ENCODE measurements at regions not wholly inside any gene's neighbourhood (a gene's known extent, or its start where the extent isn't known, plus 50 kb on each side); places are given as distances from the start of the nearest gene placed in this dataset.
A peak's percentile ranks its signal among the peaks of the same experiment; 100 is the strongest.
"Not testable (repeated sequence)": the region's sequence is repeated elsewhere in the genome, so short reads cannot be mapped to it uniquely, and the experiment has no call there.

DNA sequence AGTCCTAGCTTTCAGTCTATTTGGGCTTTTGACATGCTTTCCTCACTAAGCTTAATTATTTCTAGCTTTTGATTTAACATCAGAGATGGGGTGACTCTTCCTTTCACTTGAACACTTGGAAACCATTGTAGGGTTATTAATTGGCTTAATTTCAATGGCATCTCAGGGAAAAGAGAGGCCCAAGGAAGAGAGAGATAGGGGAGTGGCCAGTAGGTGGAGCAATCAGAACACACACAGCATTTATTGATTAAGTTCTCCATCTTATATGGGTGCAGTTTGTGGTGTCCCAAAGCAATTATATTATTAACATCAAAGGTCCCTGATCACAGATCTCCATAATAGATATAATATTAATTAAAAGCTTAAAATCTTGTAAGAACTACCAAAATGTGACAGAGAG lies 1466.1 kb upstream of the SEL1L start:
- TF ChIP-seq EP300 (IDR thresholded peaks at IDR 0.05) = no peak
- no peak for TF ChIP-seq POLR2A (IDR thresholded peaks at IDR 0.05)
- TF ChIP-seq, protein P1, sequence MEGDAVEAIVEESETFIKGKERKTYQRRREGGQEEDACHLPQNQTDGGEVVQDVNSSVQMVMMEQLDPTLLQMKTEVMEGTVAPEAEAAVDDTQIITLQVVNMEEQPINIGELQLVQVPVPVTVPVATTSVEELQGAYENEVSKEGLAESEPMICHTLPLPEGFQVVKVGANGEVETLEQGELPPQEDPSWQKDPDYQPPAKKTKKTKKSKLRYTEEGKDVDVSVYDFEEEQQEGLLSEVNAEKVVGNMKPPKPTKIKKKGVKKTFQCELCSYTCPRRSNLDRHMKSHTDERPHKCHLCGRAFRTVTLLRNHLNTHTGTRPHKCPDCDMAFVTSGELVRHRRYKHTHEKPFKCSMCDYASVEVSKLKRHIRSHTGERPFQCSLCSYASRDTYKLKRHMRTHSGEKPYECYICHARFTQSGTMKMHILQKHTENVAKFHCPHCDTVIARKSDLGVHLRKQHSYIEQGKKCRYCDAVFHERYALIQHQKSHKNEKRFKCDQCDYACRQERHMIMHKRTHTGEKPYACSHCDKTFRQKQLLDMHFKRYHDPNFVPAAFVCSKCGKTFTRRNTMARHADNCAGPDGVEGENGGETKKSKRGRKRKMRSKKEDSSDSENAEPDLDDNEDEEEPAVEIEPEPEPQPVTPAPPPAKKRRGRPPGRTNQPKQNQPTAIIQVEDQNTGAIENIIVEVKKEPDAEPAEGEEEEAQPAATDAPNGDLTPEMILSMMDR (IDR thresholded peaks at IDR 0.05) = no peak
- no peak for TF ChIP-seq POLR2AphosphoS5 (IDR thresholded peaks at IDR 0.05)
- no peaks in the 10 kb centered on the region for H3K36me3 ChIP-seq
- no peaks in the 10 kb centered on the region for H3K4me1 ChIP-seq
- ATAC-seq (ENCODE audit: low FRiP score in 2 of 2) (no peak), DNase-seq (no peak)
- H3K27ac ChIP-seq = no peak overlapping the region
- no peaks in the 10 kb centered on the region for H3K27me3 ChIP-seq
- no peaks in the 10 kb centered on the region for H3K9me3 ChIP-seq
- no peak overlapping the region for H3K4me3 ChIP-seq

DNA sequence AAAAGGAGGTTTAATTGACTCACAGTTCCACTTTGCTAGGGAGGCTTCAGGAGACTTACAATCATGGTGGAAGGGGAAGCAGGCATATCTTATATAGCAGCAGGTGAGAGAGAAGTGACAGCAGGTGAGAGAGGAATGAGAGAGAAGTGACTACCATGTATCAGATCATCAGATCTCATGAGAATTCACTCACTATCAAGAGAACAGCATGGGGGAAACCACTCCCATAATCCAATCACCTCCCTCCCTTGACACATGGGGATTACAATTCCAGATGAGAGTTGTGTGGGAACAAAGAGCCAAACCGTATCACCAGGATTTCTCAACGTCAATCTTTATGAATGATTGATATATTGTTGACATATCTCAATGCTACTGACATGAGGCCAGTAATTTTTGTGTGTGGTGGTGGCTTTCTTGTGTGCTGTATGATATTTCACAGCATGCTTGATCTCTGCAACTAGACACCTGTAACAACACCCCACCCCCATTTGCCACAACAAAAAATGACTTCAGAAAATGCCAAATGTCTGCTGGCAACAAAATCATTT lies 1470.9 kb upstream of the SEL1L start:
- Histone ChIP-seq H3K27ac (no peak overlapping the region), H3K4me1 (peaks cover 0 to 4% (median 0%) of the 10 kb centered on the region in 4 donors), H3K9me3 (no peaks in the 10 kb centered on the region), H3K36me3 (no peaks in the 10 kb centered on the region), H3K4me3 (no peak overlapping the region), H3K27me3 (no peaks in the 10 kb centered on the region)
- ATAC-seq (ENCODE audit: low FRiP score in 2 of 2) (no peak), DNase-seq (no peak)
- TF ChIP-seq, protein P1 (IDR thresholded peaks at IDR 0.05) = no peak
- TF ChIP-seq POLR2AphosphoS5 (IDR thresholded peaks at IDR 0.05) (no peak), EP300 (IDR thresholded peaks at IDR 0.05) (no peak), POLR2A (IDR thresholded peaks at IDR 0.05) (no peak)
- WGBS, 2 donors = 48 to 61% methylated on average over 2 of the region's 2 CpGs

DNA sequence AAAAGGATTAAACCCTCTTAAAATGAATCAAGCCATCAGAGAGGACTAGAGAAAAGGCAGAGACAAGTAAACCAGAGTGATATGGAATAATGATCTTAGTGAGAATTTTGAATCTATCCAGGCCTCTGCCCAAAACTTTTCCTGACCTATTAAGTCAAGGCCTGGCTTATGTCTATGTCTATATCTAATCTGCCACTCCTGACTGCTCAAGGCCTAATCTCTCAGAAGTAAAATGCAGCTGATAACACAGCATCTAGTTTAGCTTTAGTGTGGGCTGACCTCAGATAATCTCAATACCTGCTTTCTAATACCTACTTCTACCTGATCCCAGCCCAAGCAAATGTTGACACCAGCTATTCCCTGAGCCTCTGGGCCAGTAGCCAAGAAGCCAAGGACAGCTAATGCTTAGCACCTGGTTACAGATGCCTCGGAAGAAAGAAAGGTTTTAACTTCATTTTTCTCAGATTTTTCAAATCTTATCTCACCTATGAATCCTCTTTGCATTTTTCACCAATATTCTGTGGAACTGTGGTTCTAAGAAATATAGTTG lies 1472.5 kb upstream of the SEL1L start:
- H3K36me3 ChIP-seq = no peaks in the 10 kb centered on the region
- no peak overlapping the region for H3K27ac ChIP-seq
- ATAC-seq (ENCODE audit: low FRiP score in 2 of 2) (no peak), DNase-seq (peak in 1 of 2 donors; percentile 57)
- H3K4me3 ChIP-seq = no peak overlapping the region
- H3K27me3 ChIP-seq = no peaks in the 10 kb centered on the region
- no peak for TF ChIP-seq POLR2A (IDR thresholded peaks at IDR 0.05)
- TF ChIP-seq EP300 (IDR thresholded peaks at IDR 0.05) = no peak
- TF ChIP-seq, protein P1 (IDR thresholded peaks at IDR 0.05) = no peak
- no peak for TF ChIP-seq POLR2AphosphoS5 (IDR thresholded peaks at IDR 0.05)
- 32 to 39% methylated on average over 1 of the region's 1 CpG for WGBS, 2 donors
- no peaks in the 10 kb centered on the region for H3K9me3 ChIP-seq
- H3K4me1 ChIP-seq = peaks cover 0 to 4% (median 0%) of the 10 kb centered on the region in 4 donors

DNA sequence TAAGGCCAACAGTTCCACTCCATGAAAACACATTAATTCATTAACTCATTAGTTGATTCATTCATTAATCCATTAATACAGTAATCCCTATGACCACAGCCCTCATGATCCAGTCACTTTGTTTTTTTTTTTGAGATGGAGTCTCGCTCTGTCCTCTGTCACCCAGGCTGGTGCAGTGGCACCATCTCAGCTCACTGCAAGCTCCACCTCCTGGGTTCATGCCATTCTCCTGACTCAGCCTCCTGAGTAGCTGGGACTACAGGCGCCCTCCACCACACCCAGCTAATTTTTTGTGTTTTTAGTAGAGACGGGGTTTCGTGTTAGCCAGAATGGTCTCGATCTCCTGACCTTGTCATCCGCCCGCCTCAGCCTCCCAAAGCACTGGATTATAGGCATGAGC lies 1473.4 kb upstream of the SEL1L start:
- DNase-seq; H3K36me3 ChIP-seq; ATAC-seq (ENCODE audit: low FRiP score in 2 of 2); H3K27ac ChIP-seq; H3K27me3 ChIP-seq; H3K9me3 ChIP-seq; H3K4me1 ChIP-seq; H3K4me3 ChIP-seq: not testable (repeated sequence)
- 91 to 94% methylated on average over 7 of the region's 7 CpGs for WGBS, 2 donors

DNA sequence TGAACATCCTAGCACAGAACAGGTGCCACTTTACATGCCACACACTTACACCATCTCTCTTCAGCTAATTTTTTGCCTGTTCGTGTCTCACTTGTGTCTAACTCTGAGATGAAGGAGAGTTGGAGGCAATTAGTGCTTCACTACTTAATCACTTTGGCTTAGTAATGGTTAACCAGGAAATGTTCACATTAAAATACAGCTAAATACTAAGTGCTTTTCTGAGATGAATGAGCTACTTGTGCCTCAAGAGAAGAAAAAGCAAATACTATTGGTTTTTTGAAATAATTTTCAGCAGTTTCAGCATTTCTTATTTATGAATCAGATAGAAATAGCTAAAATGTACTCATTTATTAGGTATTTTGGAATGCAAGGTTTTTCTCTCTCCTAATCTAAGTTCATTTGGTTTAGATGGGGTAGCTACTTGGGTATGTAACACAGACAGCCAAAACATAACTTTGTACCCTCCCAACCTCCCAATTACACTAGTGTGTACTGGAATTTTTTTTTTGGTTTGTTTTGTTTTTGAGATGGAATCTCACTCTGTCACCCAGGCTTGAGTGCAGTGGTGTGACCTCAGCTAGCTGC lies 1474.1 kb upstream of the SEL1L start:
- Histone ChIP-seq H3K4me1 (peaks cover 0 to 4% (median 0%) of the 10 kb centered on the region in 4 donors), H3K27ac (no peak overlapping the region), H3K9me3 (no peaks in the 10 kb centered on the region), H3K4me3 (no peak overlapping the region), H3K36me3 (no peaks in the 10 kb centered on the region), H3K27me3 (no peaks in the 10 kb centered on the region)
- no peak for DNase-seq
- WGBS, 2 donors = 57 to 71% methylated on average over 1 of the region's 1 CpG
- ATAC-seq (ENCODE audit: low FRiP score in 2 of 2) = no peak
- TF ChIP-seq EP300 (IDR thresholded peaks at IDR 0.05) = no peak
- no peak for TF ChIP-seq POLR2AphosphoS5 (IDR thresholded peaks at IDR 0.05)
- TF ChIP-seq, protein P1 (IDR thresholded peaks at IDR 0.05) = no peak
- no peak for TF ChIP-seq POLR2A (IDR thresholded peaks at IDR 0.05)

All from upper lobe of left lung (tissue), 6 donors.